SKM-1 treated with dmso at 0.1 percent for 144 hours (cell line): ENCODE measurements at regions not wholly inside any gene's neighbourhood (a gene's known extent, or its start where the extent isn't known, plus 50 kb on each side); places are given as distances from the start of the nearest gene placed in this dataset.
"Not testable (repeated sequence)": the region's sequence is repeated elsewhere in the genome, so short reads cannot be mapped to it uniquely, and the experiment has no call there.

Experiments
- DNase-seq: peaks from one replicate; lab custom pipeline; 2025; ENCODE audit not compliant: unreplicated experiment; lab: John Stamatoyannopoulos, UW

GRCh38 chr5:130616161-130616560, 548.9 kb downstream of the HINT1 start:
- no peak for DNase-seq

- no peak for DNase-seq
Measured at GRCh38 chr5:130605234-130605633, 559.8 kb downstream of the HINT1 start.

GRCh38 chr5:130596647-130597046, 568.4 kb downstream of the HINT1 start:
- DNase-seq, result not testable (repeated sequence)

- DNase-seq, result no peak
Measured at GRCh38 chr5:130580264-130580663, 584.8 kb downstream of the HINT1 start.

GRCh38 chr5:130578354-130578753, 586.7 kb downstream of the HINT1 start:
- DNase-seq, result no peak

GRCh38 chr5:130571076-130571475, 594.0 kb downstream of the HINT1 start:
- DNase-seq, result no peak

- DNase-seq, result no peak
Measured at GRCh38 chr5:130568791-130569190, 596.3 kb downstream of the HINT1 start.

GRCh38 chr5:130555429-130555828, 609.6 kb downstream of the HINT1 start:
- DNase-seq, result no peak

- no peak for DNase-seq
Measured at GRCh38 chr5:130550562-130550928, 614.5 kb downstream of the HINT1 start.

GRCh38 chr5:130549884-130550561, 615.0 kb downstream of the HINT1 start:
- no peak for DNase-seq

GRCh38 chr5:130546211-130546610, 618.8 kb downstream of the HINT1 start:
- no peak for DNase-seq

GRCh38 chr5:130545291-130545690, 619.8 kb downstream of the HINT1 start:
- no peak for DNase-seq

GRCh38 chr5:130541617-130542221, 623.3 kb downstream of the HINT1 start:
- peak; percentile 60 for DNase-seq

GRCh38 chr5:130536691-130537090, 628.4 kb downstream of the HINT1 start:
- no peak for DNase-seq

GRCh38 chr5:130532786-130533185, 628.5 kb downstream of the CHSY3 start:
- no peak for DNase-seq

GRCh38 chr5:130529511-130530485, 625.5 kb downstream of the CHSY3 start:
- no peak for DNase-seq

- no peak for DNase-seq
Measured at GRCh38 chr5:130529111-130529510, 624.8 kb downstream of the CHSY3 start.

- no peak for DNase-seq
Measured at GRCh38 chr5:130528474-130528873, 624.2 kb downstream of the CHSY3 start.

GRCh38 chr5:130526708-130527107, 622.4 kb downstream of the CHSY3 start:
- no peak for DNase-seq

GRCh38 chr5:130520211-130520610, 615.9 kb downstream of the CHSY3 start:
- no peak for DNase-seq

GRCh38 chr5:130514984-130515690, 610.9 kb downstream of the CHSY3 start:
- no peak for DNase-seq
